ENCODE measurements at regions not wholly inside any gene's neighbourhood (a gene's known extent, or its start where the extent isn't known, plus 50 kb on each side); places are given as distances from the start of the nearest gene placed in this dataset.

GRCh38 chr5:174376726-174377373, 331.3 kb downstream of the NSG2 start:
- no peak for TF ChIP-seq POLR2AphosphoS5 (IDR thresholded peaks at IDR 0.05)
- no peak for TF ChIP-seq CTCF (IDR thresholded peaks at IDR 0.05)
- TF ChIP-seq POLR2A (IDR thresholded peaks at IDR 0.05): no peak
